Mesendoderm (in vitro differentiated cells): ENCODE measurements at regions not wholly inside any gene's neighbourhood (a gene's known extent, or its start where the extent isn't known, plus 50 kb on each side); places are given as distances from the start of the nearest gene placed in this dataset.

Source experiments
- DNase-seq: peaks from one replicate; pipeline ENCODE4 v3.0.0; 2013
- H2AK5ac ChIP-seq: 2 replicates; pipeline ENCODE4 v1.6.1; 2013; ENCODE audit warnings: low read length, inconsistent platforms
- H2BK120ac ChIP-seq: 2 replicates; pipeline ENCODE4 v1.6.1; 2013; ENCODE audit warnings: low read depth, mild to moderate bottlenecking, low read length, moderate library complexity, mixed read lengths
- H2BK15ac ChIP-seq: replicated peaks from 2 replicates; pipeline ENCODE4 v1.6.1; 2013; ENCODE audit warnings: low read depth, mild to moderate bottlenecking, moderate library complexity
- H2BK5ac ChIP-seq: 2 replicates; pipeline ENCODE4 v1.6.1; 2013; ENCODE audit warnings: low read length, inconsistent platforms
- H3K18ac ChIP-seq: 2 replicates; pipeline ENCODE4 v1.6.1; 2013; ENCODE audit warnings: mild to moderate bottlenecking, low read length, mixed read lengths
- H3K23ac ChIP-seq: one replicate; pipeline ENCODE4 v1.6.1; 2013; ENCODE audit warnings: low read length
- H3K27ac ChIP-seq: 2 replicates; pipeline ENCODE4 v1.5.1; 2013; ENCODE audit warnings: low read depth, mild to moderate bottlenecking, inconsistent platforms, low read length, moderate library complexity
- H3K27me3 ChIP-seq: 2 replicates; pipeline ENCODE4 v1.6.1; 2013; ENCODE audit warnings: low read length, control low read depth, mild to moderate bottlenecking, inconsistent platforms; ENCODE audit not compliant: insufficient read depth, poor library complexity
- H3K36me3 ChIP-seq: 2 replicates; pipeline ENCODE4 v1.6.1; 2013; ENCODE audit warnings: low read length, inconsistent platforms; ENCODE audit not compliant: control insufficient read depth, insufficient read depth
- H3K4ac ChIP-seq: one replicate; pipeline ENCODE4 v1.6.1; 2013; ENCODE audit warnings: low read depth, mild to moderate bottlenecking, low read length, moderate library complexity
- H3K4me1 ChIP-seq: 2 replicates; pipeline ENCODE4 v1.6.1; 2013; ENCODE audit warnings: low read depth, low read length, inconsistent platforms; ENCODE audit not compliant: control insufficient read depth
- H3K4me2 ChIP-seq: 2 replicates; pipeline ENCODE4 v1.6.1; 2013; ENCODE audit warnings: low read length
- H3K4me3 ChIP-seq: 2 replicates; pipeline ENCODE4 v1.5.1; 2013; ENCODE audit warnings: mild to moderate bottlenecking, low read length
- H3K56ac ChIP-seq: one replicate; pipeline ENCODE4 v1.6.1; 2013; ENCODE audit warnings: low read length
- H3K79me1 ChIP-seq: 2 replicates; pipeline ENCODE4 v1.6.1; 2013; ENCODE audit warnings: low read length, inconsistent platforms
- H3K79me2 ChIP-seq: 2 replicates; pipeline ENCODE4 v1.6.1; 2013; ENCODE audit warnings: mild to moderate bottlenecking, low read length; ENCODE audit not compliant: control insufficient read depth, insufficient read depth
- H3K9ac ChIP-seq: 2 replicates; pipeline ENCODE4 v1.6.1; 2013; ENCODE audit warnings: low read length, inconsistent platforms
- H4K5ac ChIP-seq: one replicate; pipeline ENCODE4 v1.6.1; 2013; ENCODE audit warnings: low read length
- H4K8ac ChIP-seq: one replicate; pipeline ENCODE4 v1.6.1; 2013; ENCODE audit warnings: low read depth, mild to moderate bottlenecking, control low read depth, low read length, moderate library complexity
- WGBS: extraction: QIAGEN DNeasy Blood & Tissue Kit; methylation state at CpG from one replicate; pipeline ENCODE4 v1.1.7; 2013; ENCODE audit warnings: low lambda C conversion rate, missing lambda C conversion rate; ENCODE audit not compliant: insufficient coverage; ENCODE audit errors: extremely low coverage; 5-methylcytosine and 5-hydroxymethylcytosine counted together

DNA sequence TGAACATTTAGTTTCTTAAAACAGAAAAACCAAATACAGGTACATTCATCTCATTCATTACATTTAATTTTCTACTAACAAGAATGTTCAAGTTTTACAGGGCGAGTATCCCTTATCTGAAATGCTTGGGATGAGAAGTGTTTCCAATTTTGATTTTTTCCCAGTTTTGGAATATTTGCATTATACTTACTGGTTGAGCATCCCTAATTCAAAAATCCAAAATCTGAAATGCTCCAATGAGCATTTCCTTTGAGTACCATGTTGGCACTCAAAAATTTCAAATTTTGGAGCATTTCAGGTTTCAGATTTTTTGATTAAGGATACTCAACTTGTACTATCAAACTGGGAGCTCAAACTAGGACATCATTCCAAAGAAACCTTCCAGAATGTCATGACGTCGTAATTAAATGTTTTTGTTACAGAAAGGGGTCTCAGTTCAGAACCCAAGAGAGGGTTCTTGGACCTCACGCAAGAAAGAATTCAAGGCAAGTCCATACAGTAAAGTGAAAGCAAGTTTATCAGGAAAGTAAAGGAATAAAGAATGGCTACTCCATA is 90.8 kb upstream of the PIK3CG start:
- Histone ChIP-seq H3K36me3 (no peaks in the 10 kb centered on the region), H3K27me3 (no peaks in the 10 kb centered on the region), H3K79me2 (no peaks in the 10 kb centered on the region), H2AK5ac (no peak overlapping the region), H3K9ac (no peak overlapping the region), H3K4me3 (no peak overlapping the region), H3K56ac (no peak overlapping the region), H3K4me2 (no peak overlapping the region), H3K23ac (no peak overlapping the region), H4K8ac (no peak overlapping the region), H2BK120ac (no peak overlapping the region), H3K27ac (no peak overlapping the region), H3K18ac (no peak overlapping the region), H3K79me1 (no peaks in the 10 kb centered on the region), H2BK15ac (no peak overlapping the region), H4K5ac (no peak overlapping the region), H3K4ac (no peak overlapping the region), H3K4me1 (peaks cover 2% of the 10 kb centered on the region), H2BK5ac (no peak overlapping the region)
- DNase-seq: no peak
- WGBS: no CpG with 5 or more reads among the region's 4 CpGs

DNA sequence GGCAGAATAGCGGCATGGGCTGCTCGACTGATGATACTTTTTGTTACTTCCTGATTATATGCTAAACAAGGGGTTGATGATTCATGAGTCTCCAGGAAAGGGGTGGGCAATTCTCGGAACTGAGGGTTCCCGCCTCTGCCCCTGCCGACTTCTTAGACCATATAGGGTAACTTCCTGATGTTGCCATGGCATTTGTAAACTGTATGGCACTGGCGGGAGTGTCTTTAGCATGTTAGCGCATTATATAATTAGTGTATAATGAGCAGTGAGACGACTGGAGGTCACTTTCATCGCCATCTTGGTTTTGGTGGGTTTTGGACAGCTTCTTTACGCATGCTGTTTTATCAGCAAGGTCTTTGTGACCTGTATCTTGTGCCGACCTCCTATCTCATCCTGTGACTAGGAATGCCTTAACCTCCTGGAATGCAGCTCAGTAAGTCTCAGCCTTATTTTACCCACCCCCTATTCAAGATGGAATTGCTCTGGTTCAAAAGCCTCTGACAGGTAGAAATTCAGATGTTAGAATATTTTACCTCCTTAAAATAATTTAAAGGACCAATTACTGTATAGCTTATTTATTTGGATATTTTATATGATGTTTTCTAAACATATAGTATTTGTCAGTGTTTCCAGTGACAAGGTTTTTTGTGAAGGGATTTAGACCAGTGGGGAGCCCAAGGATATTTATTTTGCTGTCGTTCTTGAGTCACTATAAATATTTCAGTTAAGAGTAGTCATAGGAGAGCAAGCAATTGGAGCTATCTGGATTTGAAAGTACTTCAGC is 90.1 kb upstream of the PIK3CG start:
- no peak overlapping the region for H3K4ac ChIP-seq
- H3K4me1 ChIP-seq: peaks cover 2% of the 10 kb centered on the region
- no peak overlapping the region for H3K4me2 ChIP-seq
- H4K5ac ChIP-seq: no peak overlapping the region
- H3K23ac ChIP-seq: no peak overlapping the region
- no peaks in the 10 kb centered on the region for H3K79me1 ChIP-seq
- no peak overlapping the region for H3K27ac ChIP-seq
- no peak overlapping the region for H3K56ac ChIP-seq
- H2BK5ac ChIP-seq: no peak overlapping the region
- no peak overlapping the region for H2BK120ac ChIP-seq
- H3K36me3 ChIP-seq: no peaks in the 10 kb centered on the region
- DNase-seq: peak; percentile 82
- H2BK15ac ChIP-seq: no peak overlapping the region
- H3K27me3 ChIP-seq: no peaks in the 10 kb centered on the region
- H4K8ac ChIP-seq: no peak overlapping the region
- WGBS: no CpG with 5 or more reads among the region's 12 CpGs
- no peak overlapping the region for H3K9ac ChIP-seq
- no peak overlapping the region for H3K4me3 ChIP-seq
- H2AK5ac ChIP-seq: no peak overlapping the region
- no peak overlapping the region for H3K18ac ChIP-seq
- H3K79me2 ChIP-seq: no peaks in the 10 kb centered on the region

DNA sequence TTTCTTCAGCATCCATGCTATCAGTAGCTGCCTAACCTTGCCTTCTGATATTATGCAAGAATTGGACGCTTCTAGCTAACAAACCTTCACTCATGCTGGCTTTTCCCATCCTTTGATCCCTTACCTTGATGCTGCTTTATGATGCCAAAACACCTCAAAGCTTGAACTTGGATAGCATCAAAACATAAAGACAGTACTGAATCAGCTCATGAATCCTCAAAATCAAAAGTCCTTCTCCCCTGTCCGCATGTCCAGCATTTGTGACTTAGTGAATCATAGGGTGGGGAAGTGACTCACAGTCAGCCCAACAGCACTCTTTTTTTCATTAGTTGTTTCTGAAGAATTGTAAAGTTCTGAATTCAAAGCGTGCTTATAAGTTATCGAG is 89.5 kb upstream of the PIK3CG start:
- Histone ChIP-seq H3K27me3 (no peaks in the 10 kb centered on the region), H3K79me2 (no peaks in the 10 kb centered on the region), H3K27ac (no peak overlapping the region), H3K4me2 (no peak overlapping the region), H2AK5ac (no peak overlapping the region), H3K9ac (no peak overlapping the region), H3K4me3 (no peak overlapping the region), H3K56ac (no peak overlapping the region), H2BK120ac (no peak overlapping the region), H2BK5ac (no peak overlapping the region), H4K5ac (no peak overlapping the region), H3K4ac (no peak overlapping the region), H3K23ac (no peak overlapping the region), H3K4me1 (peaks cover 2% of the 10 kb centered on the region), H3K36me3 (no peaks in the 10 kb centered on the region), H2BK15ac (no peak overlapping the region), H3K79me1 (no peaks in the 10 kb centered on the region), H4K8ac (no peak overlapping the region), H3K18ac (no peak overlapping the region)
- no CpG with 5 or more reads among the region's 4 CpGs for WGBS
- peak; percentile 7 for DNase-seq

DNA sequence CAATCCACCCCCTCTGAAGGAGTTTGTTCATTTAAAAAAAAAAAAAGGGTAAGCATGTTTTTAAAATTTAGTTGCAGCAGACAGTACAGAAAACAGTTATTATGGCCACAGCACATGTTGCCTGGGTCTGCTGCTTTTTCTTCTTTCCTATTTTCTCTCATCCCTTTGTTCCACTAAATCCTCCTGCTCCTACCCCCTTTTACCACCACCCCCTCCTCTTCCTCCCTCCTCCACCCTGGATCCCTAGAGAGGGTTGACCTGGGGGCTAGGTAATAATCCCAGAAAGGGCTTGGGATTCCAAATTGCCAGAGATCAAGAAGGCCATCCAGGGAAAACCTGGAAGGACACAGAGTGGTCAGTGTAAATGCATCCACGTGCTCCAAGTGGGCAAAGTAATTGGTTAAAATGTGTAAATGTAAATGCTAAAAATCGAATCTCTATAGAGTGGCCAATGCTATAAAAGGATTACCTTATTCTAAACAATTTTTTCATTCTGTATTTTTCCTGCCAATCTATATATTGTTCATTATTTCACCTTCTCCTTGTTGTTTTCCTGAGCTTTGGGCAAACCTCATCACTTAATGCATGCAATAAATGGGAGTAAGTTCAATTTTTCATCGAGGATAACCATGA is 89.0 kb upstream of the PIK3CG start:
- Histone ChIP-seq H3K27ac (no peak overlapping the region), H3K79me2 (no peaks in the 10 kb centered on the region), H3K18ac (peak overlapping the region; percentile 13), H4K8ac (no peak overlapping the region), H2AK5ac (no peak overlapping the region), H2BK5ac (no peak overlapping the region), H3K9ac (no peak overlapping the region), H4K5ac (no peak overlapping the region), H3K56ac (no peak overlapping the region), H3K36me3 (no peaks in the 10 kb centered on the region), H3K4me2 (no peak overlapping the region), H3K79me1 (no peaks in the 10 kb centered on the region), H2BK120ac (no peak overlapping the region), H3K4me1 (peaks cover 2% of the 10 kb centered on the region), H3K27me3 (no peaks in the 10 kb centered on the region), H3K4ac (no peak overlapping the region), H3K4me3 (no peak overlapping the region), H2BK15ac (no peak overlapping the region), H3K23ac (no peak overlapping the region)
- no peak for DNase-seq
- no CpG with 5 or more reads among the region's 3 CpGs for WGBS

DNA sequence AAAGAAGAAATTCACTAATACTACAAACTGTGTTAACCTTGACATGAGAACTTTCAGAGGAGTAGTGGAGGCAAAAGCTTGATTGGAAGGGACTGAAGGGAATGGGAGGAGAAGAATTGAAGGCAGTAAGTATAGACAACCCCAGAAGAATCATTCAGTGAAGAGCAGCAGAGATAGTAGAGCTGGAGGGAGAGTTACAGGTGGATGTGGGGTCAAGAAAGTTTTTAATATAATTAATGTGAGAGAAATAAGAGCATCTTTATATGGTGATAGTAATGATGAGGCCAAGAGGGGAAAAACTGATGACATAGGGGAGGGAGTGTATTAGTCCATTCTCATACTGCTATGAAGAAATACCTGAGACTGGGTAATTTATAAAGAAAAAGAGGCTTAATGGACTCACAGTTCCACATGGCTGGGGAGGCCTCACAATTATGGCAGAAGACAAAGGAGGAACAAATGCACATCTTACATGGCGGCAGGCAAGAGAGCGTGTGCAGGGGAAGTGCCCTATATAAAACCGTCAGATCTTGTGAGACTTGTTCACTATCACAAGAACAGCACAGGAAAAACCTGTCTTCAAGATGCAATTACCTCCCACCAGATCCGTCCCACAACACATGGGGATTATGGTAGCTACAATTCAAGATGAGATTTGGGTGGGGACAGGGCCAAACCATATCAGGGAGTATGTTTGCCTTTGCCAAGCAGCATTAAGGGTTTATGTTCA is 88.3 kb upstream of the PIK3CG start:
- H3K56ac ChIP-seq: no peak overlapping the region
- H3K4me1 ChIP-seq: peaks cover 2% of the 10 kb centered on the region
- H2AK5ac ChIP-seq: no peak overlapping the region
- no peaks in the 10 kb centered on the region for H3K27me3 ChIP-seq
- no peaks in the 10 kb centered on the region for H3K79me1 ChIP-seq
- no CpG with 5 or more reads among the region's 4 CpGs for WGBS
- H2BK5ac ChIP-seq: no peak overlapping the region
- H3K79me2 ChIP-seq: no peaks in the 10 kb centered on the region
- no peak overlapping the region for H2BK120ac ChIP-seq
- no peak overlapping the region for H3K4me2 ChIP-seq
- H2BK15ac ChIP-seq: no peak overlapping the region
- no peak overlapping the region for H4K5ac ChIP-seq
- no peaks in the 10 kb centered on the region for H3K36me3 ChIP-seq
- no peak overlapping the region for H4K8ac ChIP-seq
- H3K9ac ChIP-seq: no peak overlapping the region
- H3K18ac ChIP-seq: no peak overlapping the region
- no peak overlapping the region for H3K4me3 ChIP-seq
- H3K4ac ChIP-seq: no peak overlapping the region
- H3K23ac ChIP-seq: no peak overlapping the region
- H3K27ac ChIP-seq: no peak overlapping the region
- DNase-seq: no peak
